ENCODE measurements at regions not wholly inside any gene's neighbourhood (a gene's known extent, or its start where the extent isn't known, plus 50 kb on each side); places are given as distances from the start of the nearest gene placed in this dataset.

GRCh38 chr12:98446060-98446459 is 69.3 kb upstream of the TMPO start:
- H3K27ac ChIP-seq = peak overlapping the region; percentile 20
- no peak for TF ChIP-seq CTCF (conservative IDR thresholded peaks at IDR 0.05)

- no peak overlapping the region; the same call in 1 of the 2 replicates for H3K27ac ChIP-seq
- TF ChIP-seq CTCF (conservative IDR thresholded peaks at IDR 0.05) = no peak
Measured at GRCh38 chr12:98446682-98447081, 68.7 kb upstream of the TMPO start.

GRCh38 chr12:98449584-98449983 is 65.8 kb upstream of the TMPO start:
- no peak for TF ChIP-seq CTCF (conservative IDR thresholded peaks at IDR 0.05)
- H3K27ac ChIP-seq = no peak overlapping the region

- TF ChIP-seq CTCF (conservative IDR thresholded peaks at IDR 0.05) = no peak
- H3K27ac ChIP-seq = no peak overlapping the region
Measured at GRCh38 chr12:98453070-98453469, 62.3 kb upstream of the TMPO start.

- TF ChIP-seq CTCF (conservative IDR thresholded peaks at IDR 0.05) = no peak
- no peak overlapping the region for H3K27ac ChIP-seq
Measured at GRCh38 chr12:98453492-98453891, 61.9 kb upstream of the TMPO start.

- no peak for TF ChIP-seq CTCF (conservative IDR thresholded peaks at IDR 0.05)
- H3K27ac ChIP-seq = no peak overlapping the region
Measured at GRCh38 chr12:98456041-98456440, 59.3 kb upstream of the TMPO start.

- no peak for TF ChIP-seq CTCF (conservative IDR thresholded peaks at IDR 0.05)
- peak overlapping the region; percentile 19; the same call in 1 of the 2 replicates for H3K27ac ChIP-seq
Measured at GRCh38 chr12:98456576-98457573, 58.5 kb upstream of the TMPO start.
